ENCODE measurements at regions not wholly inside any gene's neighbourhood (a gene's known extent, or its start where the extent isn't known, plus 50 kb on each side); places are given as distances from the start of the nearest gene placed in this dataset.
"Not testable (repeated sequence)": the region's sequence is repeated elsewhere in the genome, so short reads cannot be mapped to it uniquely, and the experiment has no call there.

DNA sequence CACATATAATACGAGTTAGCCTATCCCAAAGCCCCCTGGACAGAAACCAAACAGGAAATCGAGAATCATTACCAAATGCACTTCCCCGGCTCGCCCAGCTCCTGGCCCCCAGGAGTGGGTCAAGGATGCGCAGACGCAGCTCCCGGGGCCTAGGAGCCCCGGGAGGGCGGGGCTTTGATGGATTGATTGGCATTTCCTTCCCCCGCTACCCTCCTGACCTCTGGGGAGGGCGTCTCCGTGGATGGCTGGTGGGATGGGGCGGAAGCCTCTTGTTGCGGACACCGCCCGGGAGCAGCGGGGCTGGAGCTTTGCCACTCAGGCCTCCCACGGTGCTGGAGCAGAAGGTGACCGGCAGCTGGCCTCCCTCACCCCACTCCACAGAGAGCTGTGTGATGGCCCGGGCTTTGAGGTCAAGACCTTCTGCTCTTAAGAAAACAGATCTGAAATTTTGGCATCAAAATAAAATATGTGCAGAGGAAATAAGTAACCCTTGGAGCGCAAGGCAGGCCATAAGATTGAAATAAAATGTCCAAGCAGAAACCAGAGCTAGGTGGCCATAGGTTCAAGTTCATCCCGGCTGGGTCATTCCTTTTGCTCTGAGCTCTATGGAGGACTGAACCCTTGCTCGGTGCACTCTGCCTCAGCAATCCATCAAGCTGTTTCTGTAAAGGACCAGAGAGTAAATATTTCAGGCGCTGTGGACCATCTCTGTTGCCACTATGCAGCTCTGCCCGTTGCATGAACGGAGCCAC is 262.3 kb downstream of the SOX9 start:
- Histone ChIP-seq H3K9me3 (ENCODE audit: control insufficient read depth, insufficient read depth, low read length) (no peaks in the 10 kb centered on the region), H3K4me1 (ENCODE audit: control insufficient read depth, insufficient read depth, low read length) (no peaks in the 10 kb centered on the region), H3K27me3 (ENCODE audit: control insufficient read depth, insufficient read depth, low read length) (no peaks in the 10 kb centered on the region), H3K4me3 (ENCODE audit: low read length) (no peak overlapping the region), H3K36me3 (ENCODE audit: control insufficient read depth, insufficient read depth, low read length) (no peaks in the 10 kb centered on the region), H3K27ac (ENCODE audit: low read length) (no peak overlapping the region)
- Mint-ChIP-seq H3K27me3 (ENCODE audit: low read depth in 2 of 2) (peaks cover 0 to 6% of the 10 kb centered on the region in 2 donors), H3K36me3 (no peaks in the 10 kb centered on the region), H3K27ac (no peak overlapping the region), H3K9me3 (no peaks in the 10 kb centered on the region), H3K4me3 (no peak overlapping the region), H3K4me1 (no peaks in the 10 kb centered on the region)
- DNase-seq, result no peak
- WGBS (ENCODE audit: insufficient coverage), result 45% methylated on average over 24 of the region's 26 CpGs
- intact Hi-C loops (cut with micrococcal nuclease), result no loop called here
- TF ChIP-seq, protein P1, sequence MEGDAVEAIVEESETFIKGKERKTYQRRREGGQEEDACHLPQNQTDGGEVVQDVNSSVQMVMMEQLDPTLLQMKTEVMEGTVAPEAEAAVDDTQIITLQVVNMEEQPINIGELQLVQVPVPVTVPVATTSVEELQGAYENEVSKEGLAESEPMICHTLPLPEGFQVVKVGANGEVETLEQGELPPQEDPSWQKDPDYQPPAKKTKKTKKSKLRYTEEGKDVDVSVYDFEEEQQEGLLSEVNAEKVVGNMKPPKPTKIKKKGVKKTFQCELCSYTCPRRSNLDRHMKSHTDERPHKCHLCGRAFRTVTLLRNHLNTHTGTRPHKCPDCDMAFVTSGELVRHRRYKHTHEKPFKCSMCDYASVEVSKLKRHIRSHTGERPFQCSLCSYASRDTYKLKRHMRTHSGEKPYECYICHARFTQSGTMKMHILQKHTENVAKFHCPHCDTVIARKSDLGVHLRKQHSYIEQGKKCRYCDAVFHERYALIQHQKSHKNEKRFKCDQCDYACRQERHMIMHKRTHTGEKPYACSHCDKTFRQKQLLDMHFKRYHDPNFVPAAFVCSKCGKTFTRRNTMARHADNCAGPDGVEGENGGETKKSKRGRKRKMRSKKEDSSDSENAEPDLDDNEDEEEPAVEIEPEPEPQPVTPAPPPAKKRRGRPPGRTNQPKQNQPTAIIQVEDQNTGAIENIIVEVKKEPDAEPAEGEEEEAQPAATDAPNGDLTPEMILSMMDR (IDR thresholded peaks at IDR 0.05), result no peak
- no peak for ATAC-seq

DNA sequence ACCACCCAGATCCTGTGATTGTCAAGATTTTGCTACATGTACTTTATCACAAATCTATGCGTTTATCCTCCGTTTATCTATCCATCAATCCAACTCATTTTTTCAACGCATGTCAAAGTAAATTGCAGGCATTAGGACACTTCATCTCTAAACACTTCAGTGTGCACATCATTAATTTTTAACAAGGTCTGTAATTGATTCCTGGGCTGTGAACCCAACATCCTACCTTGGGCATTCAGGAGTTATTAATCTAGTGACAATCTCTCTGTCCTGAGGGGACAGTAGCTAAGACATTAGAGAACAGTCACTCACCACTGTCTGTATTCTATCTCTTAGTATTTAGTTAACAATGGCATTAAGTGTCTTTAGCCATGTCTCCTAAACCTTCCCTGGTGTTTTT is 264.7 kb downstream of the SOX9 start:
- Histone ChIP-seq H3K9me3 (ENCODE audit: control insufficient read depth, insufficient read depth, low read length) (no peaks in the 10 kb centered on the region), H3K4me3 (ENCODE audit: low read length) (no peak overlapping the region), H3K27ac (ENCODE audit: low read length) (no peak overlapping the region), H3K27me3 (ENCODE audit: control insufficient read depth, insufficient read depth, low read length) (no peaks in the 10 kb centered on the region), H3K4me1 (ENCODE audit: control insufficient read depth, insufficient read depth, low read length) (no peaks in the 10 kb centered on the region), H3K36me3 (ENCODE audit: control insufficient read depth, insufficient read depth, low read length) (no peaks in the 10 kb centered on the region)
- DNase-seq (no peak), ATAC-seq (no peak)
- WGBS (ENCODE audit: insufficient coverage), result 89% methylated on average over 3 of the region's 3 CpGs
- no peak overlapping the region for H3K27ac Mint-ChIP-seq
- no peaks in the 10 kb centered on the region for H3K36me3 Mint-ChIP-seq
- no peaks in the 10 kb centered on the region for H3K9me3 Mint-ChIP-seq
- intact Hi-C loops (cut with micrococcal nuclease), result no loop called here
- TF ChIP-seq, protein P1 (IDR thresholded peaks at IDR 0.05), result no peak
- no peaks in the 10 kb centered on the region for H3K4me1 Mint-ChIP-seq
- H3K4me3 Mint-ChIP-seq, result no peak overlapping the region
- peaks cover 0 to 6% of the 10 kb centered on the region in 2 donors for H3K27me3 Mint-ChIP-seq (ENCODE audit: low read depth in 2 of 2)

DNA sequence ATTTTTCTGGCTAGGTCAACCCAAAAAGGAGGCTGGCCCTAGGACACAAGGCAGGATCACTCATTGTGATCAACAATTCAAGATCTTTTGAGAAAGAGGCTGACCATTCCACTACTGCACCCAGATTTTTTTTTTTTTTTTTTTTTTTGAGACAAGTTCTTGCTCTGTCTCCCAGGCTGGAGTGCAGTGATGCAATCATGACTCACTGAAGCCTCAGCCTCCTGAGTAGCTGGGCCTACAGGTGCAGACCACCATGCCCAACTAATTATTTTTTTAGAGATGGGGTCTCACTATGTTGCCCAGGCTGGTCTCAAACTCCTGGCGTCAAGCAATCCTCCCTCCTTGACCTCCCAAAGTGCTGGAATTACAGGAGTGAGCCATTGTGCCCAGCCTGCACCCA is 265.4 kb downstream of the SOX9 start:
- H3K27ac ChIP-seq (ENCODE audit: low read length); H3K27me3 ChIP-seq (ENCODE audit: control insufficient read depth, insufficient read depth, low read length); H3K36me3 ChIP-seq (ENCODE audit: control insufficient read depth, insufficient read depth, low read length); intact Hi-C loops (cut with micrococcal nuclease); ATAC-seq; H3K9me3 ChIP-seq (ENCODE audit: control insufficient read depth, insufficient read depth, low read length); H3K27ac Mint-ChIP-seq; H3K4me3 Mint-ChIP-seq; H3K36me3 Mint-ChIP-seq; H3K9me3 Mint-ChIP-seq; H3K27me3 Mint-ChIP-seq (ENCODE audit: low read depth in 2 of 2); H3K4me3 ChIP-seq (ENCODE audit: low read length); H3K4me1 ChIP-seq (ENCODE audit: control insufficient read depth, insufficient read depth, low read length); DNase-seq; H3K4me1 Mint-ChIP-seq: not testable (repeated sequence)
- WGBS (ENCODE audit: insufficient coverage), result 85% methylated on average over 1 of the region's 1 CpG

DNA sequence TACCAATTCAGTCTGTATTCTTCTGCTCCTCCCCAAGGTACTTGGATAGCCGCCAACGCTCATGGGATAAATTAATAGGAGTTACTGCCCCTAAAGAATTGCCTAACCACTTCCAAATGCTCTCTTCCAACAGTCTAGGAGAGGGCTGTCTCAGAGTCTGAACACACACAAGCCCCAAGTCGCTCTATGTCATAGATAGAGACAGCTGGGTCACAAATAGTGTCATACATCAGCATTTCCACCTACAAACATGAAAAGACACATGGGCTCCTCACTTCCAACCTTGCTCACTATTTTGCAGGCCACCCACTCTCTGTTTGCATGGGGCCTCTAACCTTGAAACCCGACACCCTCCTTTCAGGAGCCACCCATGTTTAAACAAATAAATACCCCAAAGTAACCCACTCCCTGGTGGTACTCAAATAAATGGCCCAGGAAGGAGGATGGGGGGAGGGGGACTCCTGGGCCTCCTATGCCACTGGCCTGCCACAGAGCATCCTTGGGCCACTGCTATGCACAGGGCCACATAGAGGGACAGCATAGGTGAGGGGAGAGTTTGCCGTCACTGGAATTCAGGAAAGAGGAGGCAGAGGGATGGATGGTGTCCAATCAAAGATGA is 265.9 kb downstream of the SOX9 start:
- H3K4me3 ChIP-seq (ENCODE audit: low read length), result no peak overlapping the region
- no peaks in the 10 kb centered on the region for H3K4me1 Mint-ChIP-seq
- DNase-seq, result no peak
- H3K27ac Mint-ChIP-seq, result no peak overlapping the region
- H3K9me3 ChIP-seq (ENCODE audit: control insufficient read depth, insufficient read depth, low read length), result no peaks in the 10 kb centered on the region
- intact Hi-C loops (cut with micrococcal nuclease), result no loop called here
- ATAC-seq, result no peak
- no peaks in the 10 kb centered on the region for H3K9me3 Mint-ChIP-seq
- H3K27ac ChIP-seq (ENCODE audit: low read length), result no peak overlapping the region
- no peaks in the 10 kb centered on the region for H3K27me3 ChIP-seq (ENCODE audit: control insufficient read depth, insufficient read depth, low read length)
- no peaks in the 10 kb centered on the region for H3K4me1 ChIP-seq (ENCODE audit: control insufficient read depth, insufficient read depth, low read length)
- H3K36me3 Mint-ChIP-seq, result no peaks in the 10 kb centered on the region
- WGBS (ENCODE audit: insufficient coverage), result 81% methylated on average over 4 of the region's 5 CpGs
- no peaks in the 10 kb centered on the region for H3K36me3 ChIP-seq (ENCODE audit: control insufficient read depth, insufficient read depth, low read length)
- peaks cover 0 to 6% of the 10 kb centered on the region in 2 donors for H3K27me3 Mint-ChIP-seq (ENCODE audit: low read depth in 2 of 2)
- no peak overlapping the region for H3K4me3 Mint-ChIP-seq
- TF ChIP-seq, protein P1 (IDR thresholded peaks at IDR 0.05), result no peak

Data from natural killer cell (primary cell).